IMR-90 (cell line): ENCODE measurements at regions not wholly inside any gene's neighbourhood (a gene's known extent, or its start where the extent isn't known, plus 50 kb on each side); places are given as distances from the start of the nearest gene placed in this dataset.

Source experiments
- ATAC-seq: fragments of 200-7000 bp; cut with Tn5 transposase; 2 replicates; pipeline ENCODE4 v1.9.1; 2020; ENCODE audit warnings: low read depth, mild to moderate bottlenecking, moderate library complexity
- BruUV-seq: library from RNA; stranded (reverse); fragments of 400-500 nt; replicated peaks from 2 replicates; lab custom pipeline; 2021; lab: Mats Ljungman, UMichigan
- CTCF ChIA-PET: fragments of 300-600 bp; formaldehyde crosslinking; extraction: SDS; loops from one replicate; lab custom pipeline; 2021; ENCODE audit warnings: antibody characterized with exemption; lab: Yijun Ruan, JAX
- POLR2A ChIA-PET: fragments of 300-600 bp; sonication (Branson Sonifier 250); formaldehyde crosslinking; loops from one replicate; lab custom pipeline; 2022; ENCODE audit warnings: antibody characterized with exemption; ENCODE audit not compliant: unreplicated experiment; lab: Charles Lee
- DNase-seq: peaks from one replicate; pipeline ENCODE4 v3.0.0; 2013
- H2AFZ ChIP-seq: replicated peaks from 2 replicates; pipeline ENCODE3; 2013; ENCODE audit warnings: low read length, mild to moderate bottlenecking; ENCODE audit not compliant: poor library complexity
- H2AK5ac ChIP-seq: 2 replicates; pipeline ENCODE4 v1.6.1; 2013; ENCODE audit warnings: low read depth, low read length, inconsistent platforms
- H2AK9ac ChIP-seq: replicated peaks from 2 replicates; pipeline ENCODE3; 2013; ENCODE audit warnings: mild to moderate bottlenecking, low read depth, low read length, moderate library complexity; ENCODE audit not compliant: poor library complexity
- H2BK120ac ChIP-seq: 2 replicates; pipeline ENCODE4 v1.6.1; 2013; ENCODE audit warnings: low read depth, low read length, inconsistent platforms
- H2BK15ac ChIP-seq: 3 replicates; pipeline ENCODE4 v1.6.1; 2013; ENCODE audit warnings: low read depth, low read length, inconsistent platforms
- H2BK20ac ChIP-seq: 2 replicates; pipeline ENCODE4 v1.6.1; 2013; ENCODE audit warnings: low read depth, mild to moderate bottlenecking, inconsistent platforms, low read length, moderate library complexity
- H2BK5ac ChIP-seq: 2 replicates; pipeline ENCODE4 v1.6.1; 2013; ENCODE audit warnings: mild to moderate bottlenecking, low read depth, low read length, inconsistent platforms; ENCODE audit not compliant: poor library complexity, severe bottlenecking
- H3K14ac ChIP-seq: replicated peaks from 2 replicates; pipeline ENCODE4 v1.6.1; 2013; ENCODE audit warnings: low read depth, low read length, inconsistent platforms
- H3K18ac ChIP-seq: 2 replicates; pipeline ENCODE4 v1.6.1; 2013; ENCODE audit warnings: low read depth, low read length, control low read depth
- H3K23ac ChIP-seq: 2 replicates; pipeline ENCODE4 v1.6.1; 2013; ENCODE audit warnings: low read depth, low read length, inconsistent platforms
- H3K27ac ChIP-seq: 2 replicates; pipeline ENCODE4 v1.5.1; 2013; ENCODE audit warnings: mild to moderate bottlenecking, control low read depth, low read length; ENCODE audit not compliant: insufficient read depth
- H3K27me3 ChIP-seq: 2 replicates; pipeline ENCODE4 v1.6.1; 2013; ENCODE audit warnings: low read length; ENCODE audit not compliant: control insufficient read depth, insufficient read depth
- H3K36me3 ChIP-seq: 2 replicates; pipeline ENCODE4 v1.6.1; 2013; ENCODE audit warnings: low read length, mixed read lengths; ENCODE audit not compliant: control insufficient read depth, insufficient read depth
- H3K4ac ChIP-seq: 2 replicates; pipeline ENCODE4 v1.6.1; 2013; ENCODE audit warnings: low read depth, low read length, inconsistent platforms
- H3K4me1 ChIP-seq: 2 replicates; pipeline ENCODE4 v1.6.1; 2013; ENCODE audit warnings: low read length, mixed read lengths; ENCODE audit not compliant: control insufficient read depth, insufficient read depth
- H3K4me2 ChIP-seq: 2 replicates; pipeline ENCODE4 v1.6.1; 2013; ENCODE audit warnings: low read depth, mild to moderate bottlenecking, control low read depth, low read length, moderate library complexity
- H3K4me3 ChIP-seq: 2 replicates; pipeline ENCODE4 v1.5.1; 2013; ENCODE audit warnings: low read depth, mild to moderate bottlenecking, control low read depth, low read length, moderate library complexity; ENCODE audit not compliant: insufficient read depth
- H3K56ac ChIP-seq: 2 replicates; pipeline ENCODE4 v1.6.1; 2013; ENCODE audit warnings: low read length, inconsistent platforms; ENCODE audit not compliant: insufficient read depth; ENCODE audit errors: extremely low read depth
- H3K79me1 ChIP-seq, 2 experiments: 2 replicates each; pipeline ENCODE4 v1.6.1; 2013; ENCODE audit warnings: low read length in 2 of 2, inconsistent platforms in 1 of 2, low read depth in 1 of 2
- H3K9ac ChIP-seq: 2 replicates; pipeline ENCODE4 v1.6.1; 2013; ENCODE audit warnings: low read depth, low read length, control low read depth
- H3K9me1 ChIP-seq: 2 replicates; pipeline ENCODE4 v1.6.1; 2013; ENCODE audit warnings: low read length, inconsistent platforms; ENCODE audit not compliant: insufficient read depth
- H3K9me3 ChIP-seq: 2 replicates; pipeline ENCODE4 v1.6.1; 2013; ENCODE audit warnings: low read length; ENCODE audit not compliant: control insufficient read depth, insufficient read depth
- H4K20me1 ChIP-seq: 2 replicates; pipeline ENCODE4 v1.6.1; 2013; ENCODE audit warnings: low read length, inconsistent platforms; ENCODE audit not compliant: insufficient read depth
- H4K5ac ChIP-seq: 2 replicates; pipeline ENCODE4 v1.6.1; 2013; ENCODE audit warnings: mild to moderate bottlenecking, low read depth, low read length, control low read depth
- H4K8ac ChIP-seq, 2 experiments: 2 replicates each; pipeline ENCODE4 v1.6.1; 2013; ENCODE audit warnings: low read depth in 2 of 2, low read length in 2 of 2, control low read depth in 1 of 2, inconsistent platforms in 1 of 2
- H4K91ac ChIP-seq: 2 replicates; pipeline ENCODE4 v1.6.1; 2013; ENCODE audit warnings: low read depth, low read length, inconsistent platforms; ENCODE audit not compliant: insufficient read depth
- BHLHE40 ChIP-seq: fragments of 150-350 bp; IDR thresholded peaks from 2 replicates; pipeline ENCODE4 v1.6.1; 2016; ENCODE audit warnings: mild to moderate bottlenecking, low read depth, low read length
- CEBPB ChIP-seq: IDR thresholded peaks from 2 replicates; pipeline ENCODE4 v1.6.1; 2012; ENCODE audit warnings: low read depth, low read length, improper control_type of control experiment
- CHD1 ChIP-seq: IDR thresholded peaks from 2 replicates; pipeline ENCODE4 v1.6.1; 2012; ENCODE audit warnings: low read depth, low read length, improper control_type of control experiment
- CTCF ChIP-seq: conservative IDR thresholded peaks from 2 replicates; pipeline ENCODE4 v1.5.1; 2012; ENCODE audit warnings: mild to moderate bottlenecking, low read depth, low read length, improper control_type of control experiment
- ELK1 ChIP-seq: fragments of 150-350 bp; IDR thresholded peaks from 2 replicates; pipeline ENCODE4 v1.6.1; 2016; ENCODE audit warnings: low read depth, mild to moderate bottlenecking, low read length, moderate library complexity, borderline replicate concordance
- FOS ChIP-seq: fragments of 150-350 bp; IDR thresholded peaks from 2 replicates; pipeline ENCODE4 v1.6.1; 2016; ENCODE audit warnings: low read depth, low read length
- MAFK ChIP-seq: IDR thresholded peaks from 2 replicates; pipeline ENCODE4 v1.6.1; 2012; ENCODE audit warnings: low read depth, low read length, improper control_type of control experiment
- MAZ ChIP-seq: IDR thresholded peaks from 2 replicates; pipeline ENCODE4 v1.6.1; 2012; ENCODE audit warnings: low read depth, mild to moderate bottlenecking, low read length, improper control_type of control experiment, moderate library complexity, borderline replicate concordance
- MXI1 ChIP-seq: IDR thresholded peaks from 2 replicates; pipeline ENCODE4 v1.6.1; 2012; ENCODE audit warnings: low read depth, mild to moderate bottlenecking, low read length, moderate library complexity, borderline replicate concordance
- NFE2L2 ChIP-seq: fragments of 150-350 bp; IDR thresholded peaks from 2 replicates; pipeline ENCODE4 v1.6.1; 2016; ENCODE audit warnings: low read depth, mild to moderate bottlenecking, low read length
- POLR2A ChIP-seq: IDR thresholded peaks from 2 replicates; pipeline ENCODE4 v1.6.1; 2012; ENCODE audit warnings: mild to moderate bottlenecking, low read depth, low read length
- RAD21 ChIP-seq: IDR thresholded peaks from 2 replicates; pipeline ENCODE4 v1.6.1; 2012; ENCODE audit warnings: low read length, improper control_type of control experiment
- RCOR1 ChIP-seq: IDR thresholded peaks from 2 replicates; pipeline ENCODE4 v1.6.1; 2012; ENCODE audit warnings: mild to moderate bottlenecking, low read length, improper control_type of control experiment; ENCODE audit not compliant: insufficient replicate concordance
- RFX5 ChIP-seq: IDR thresholded peaks from 2 replicates; pipeline ENCODE4 v1.8.0; 2012; ENCODE audit warnings: low read depth, mild to moderate bottlenecking, low read length, moderate library complexity
- SMC3 ChIP-seq: fragments of 150-350 bp; IDR thresholded peaks from 2 replicates; pipeline ENCODE4 v1.6.1; 2016; ENCODE audit warnings: low read depth, mild to moderate bottlenecking, antibody characterized with exemption, low read length, moderate library complexity
- USF2 ChIP-seq: fragments of 150-350 bp; IDR thresholded peaks from 2 replicates; pipeline ENCODE4 v1.6.1; 2017; ENCODE audit warnings: mild to moderate bottlenecking, antibody characterized with exemption, low read length, low read depth
- WGBS, 2 experiments: methylation state at CpG; one replicate each; pipeline versions ENCODE4 v1.1.5 to v1.1.7; 2013; ENCODE audit warnings: missing lambda C conversion rate in 2 of 2; ENCODE audit not compliant: insufficient read length in 1 of 2; ENCODE audit errors: extremely low coverage in 2 of 2; 5-methylcytosine and 5-hydroxymethylcytosine counted together
- dilution Hi-C: fragments of 300-500 bp; cut with HindIII; formaldehyde crosslinking; loops from one replicate; pipeline ENCODE4 v1.14.3; 2018; ENCODE audit warnings: low sequenced_read_pairs; ENCODE audit not compliant: unreplicated experiment
- in situ Hi-C: fragments of 300-500 bp; cut with MboI; formaldehyde crosslinking; loops from 3 replicates; pipeline ENCODE4 v1.14.3; 2019; ENCODE audit warnings: low sequenced_read_pairs, inconsistent platforms, mixed read lengths
- intact Hi-C: fragments of 100-400 bp; cut with micrococcal nuclease; formaldehyde crosslinking; loops from 2 replicates; pipeline ENCODE4 v1.10.0; 2022

GRCh38 chr13:78185700-78186099 is 267.1 kb upstream of the EDNRB start:
- no peak overlapping the region for H3K4ac ChIP-seq
- H2AK5ac ChIP-seq: no peak overlapping the region
- DNase-seq: no peak
- H2AFZ ChIP-seq: no peak overlapping the region
- WGBS, 2 experiments: no CpG with 5 or more reads among the region's 1 CpG
- H2BK5ac ChIP-seq: no peak overlapping the region
- H3K9ac ChIP-seq: no peak overlapping the region
- H2BK15ac ChIP-seq: no peak overlapping the region
- intact Hi-C loops: no loop called here
- H3K4me3 ChIP-seq: no peak overlapping the region
- no peaks in the 10 kb centered on the region for H3K27me3 ChIP-seq
- no peaks in the 10 kb centered on the region for H3K9me1 ChIP-seq
- H3K4me2 ChIP-seq: no peak overlapping the region
- no peak overlapping the region for H3K14ac ChIP-seq
- BruUV-seq: no TSS peak
- no peak for TF ChIP-seq ELK1
- TF ChIP-seq RAD21: no peak
- TF ChIP-seq MAFK: no peak
- TF ChIP-seq NFE2L2: no peak
- TF ChIP-seq CHD1: no peak
- TF ChIP-seq BHLHE40: no peak
- no peak for TF ChIP-seq CEBPB
- TF ChIP-seq MXI1: no peak
- TF ChIP-seq RCOR1: no peak
- TF ChIP-seq SMC3: no peak
- TF ChIP-seq USF2: no peak
- TF ChIP-seq CTCF: no peak
- TF ChIP-seq POLR2A: no peak
- no peak for TF ChIP-seq FOS
- TF ChIP-seq RFX5: no peak
- TF ChIP-seq MAZ: no peak
- no peak overlapping the region for H4K91ac ChIP-seq
- no peak overlapping the region for H4K8ac ChIP-seq
- H3K79me1 ChIP-seq: no peaks in the 10 kb centered on the region
- no peak overlapping the region for H3K18ac ChIP-seq
- no peaks in the 10 kb centered on the region for H3K36me3 ChIP-seq
- no peak overlapping the region for H2AK9ac ChIP-seq
- no peaks in the 10 kb centered on the region for H4K20me1 ChIP-seq
- ATAC-seq: no peak
- POLR2A ChIA-PET: no interaction called here
- no peak overlapping the region for H2BK120ac ChIP-seq
- H3K9me3 ChIP-seq: no peaks in the 10 kb centered on the region
- H4K5ac ChIP-seq: no peak overlapping the region
- H2BK20ac ChIP-seq: no peak overlapping the region
- CTCF ChIA-PET: no interaction called here
- no peak overlapping the region for H3K27ac ChIP-seq
- dilution Hi-C loops: no loop called here
- no peak overlapping the region for H3K23ac ChIP-seq
- no peaks in the 10 kb centered on the region for H3K4me1 ChIP-seq
- in situ Hi-C loops: no loop called here
- H3K56ac ChIP-seq: no peak overlapping the region
